GM18517 (cell line): ENCODE measurements at regions not wholly inside any gene's neighbourhood (a gene's known extent, or its start where the extent isn't known, plus 50 kb on each side); places are given as distances from the start of the nearest gene placed in this dataset.
"Not testable (repeated sequence)": the region's sequence is repeated elsewhere in the genome, so short reads cannot be mapped to it uniquely, and the experiment has no call there.

ENCODE experiments used
- ATAC-seq: cut with Tn5 transposase; IDR thresholded peaks from one replicate; pipeline ENCODE4 v1.9.1; 2021; ENCODE audit warnings: mild to moderate bottlenecking, moderate library complexity; ENCODE audit not compliant: unreplicated experiment

DNA sequence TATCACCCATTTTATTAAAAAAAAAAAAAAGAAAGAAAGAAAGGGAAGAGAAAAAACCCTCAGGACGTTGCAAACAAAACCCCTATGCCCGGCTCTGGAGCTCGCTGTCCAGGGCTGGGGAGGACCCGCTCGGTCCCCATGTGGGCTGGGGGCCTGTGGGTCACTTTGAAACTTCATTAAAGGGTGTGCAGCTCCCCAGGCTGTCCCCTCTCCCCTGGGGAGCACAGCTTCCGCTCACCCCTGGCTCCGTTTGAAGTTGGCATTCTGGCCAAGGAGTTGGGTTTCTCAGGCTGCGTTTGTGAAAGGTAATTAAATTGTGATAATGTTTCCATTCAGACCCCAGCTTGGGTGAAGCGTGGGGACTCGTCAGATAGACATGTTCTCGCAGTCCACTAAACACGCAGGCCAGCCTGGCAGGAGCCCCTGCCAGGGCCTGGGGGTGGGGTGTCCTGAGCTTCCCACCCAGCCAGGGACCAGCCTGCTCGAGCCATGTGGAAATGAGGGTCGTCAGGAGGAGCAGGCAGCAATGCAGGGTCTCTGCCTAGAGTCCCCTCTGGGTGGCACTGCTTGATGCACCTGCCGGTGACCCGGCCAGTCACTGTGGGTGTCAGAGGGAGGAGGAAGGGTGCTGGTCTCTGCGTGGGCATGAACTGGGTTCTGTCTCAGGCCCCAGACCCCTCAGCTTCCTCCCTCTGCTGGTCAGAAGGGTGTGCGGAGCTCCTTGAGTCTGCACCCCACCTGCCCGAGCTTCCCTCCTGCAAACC, 166.2 kb downstream of the INHBB start:
- no peak for ATAC-seq

DNA sequence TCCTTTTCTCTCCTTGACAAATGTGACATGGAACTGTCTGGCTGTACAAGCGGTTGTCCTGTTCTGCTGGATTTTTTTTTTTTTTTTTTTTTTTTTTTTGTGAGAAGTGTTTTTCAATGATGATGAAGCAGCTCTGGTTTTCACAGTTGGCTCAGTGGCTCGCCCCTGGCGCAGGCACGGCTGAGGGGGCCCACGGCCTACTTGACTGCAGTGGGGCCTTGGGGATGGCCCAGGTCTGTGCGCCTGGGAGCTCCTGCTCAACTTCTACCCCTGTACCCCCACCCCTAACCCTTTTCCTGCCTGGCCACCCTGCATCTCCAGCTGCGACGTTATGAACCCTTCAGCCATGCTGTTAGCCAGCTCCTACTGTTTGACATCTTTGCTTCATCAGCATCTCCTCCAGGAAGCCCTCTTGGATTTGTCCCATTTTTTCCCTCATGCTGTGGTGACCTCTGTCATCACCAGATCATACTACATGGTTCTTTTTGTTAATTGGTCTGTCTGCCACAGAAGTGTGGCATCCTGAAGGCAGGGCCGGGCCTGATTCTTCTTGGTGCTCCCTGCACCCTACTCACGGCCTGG, 167.9 kb downstream of the INHBB start:
- no peak for ATAC-seq

DNA sequence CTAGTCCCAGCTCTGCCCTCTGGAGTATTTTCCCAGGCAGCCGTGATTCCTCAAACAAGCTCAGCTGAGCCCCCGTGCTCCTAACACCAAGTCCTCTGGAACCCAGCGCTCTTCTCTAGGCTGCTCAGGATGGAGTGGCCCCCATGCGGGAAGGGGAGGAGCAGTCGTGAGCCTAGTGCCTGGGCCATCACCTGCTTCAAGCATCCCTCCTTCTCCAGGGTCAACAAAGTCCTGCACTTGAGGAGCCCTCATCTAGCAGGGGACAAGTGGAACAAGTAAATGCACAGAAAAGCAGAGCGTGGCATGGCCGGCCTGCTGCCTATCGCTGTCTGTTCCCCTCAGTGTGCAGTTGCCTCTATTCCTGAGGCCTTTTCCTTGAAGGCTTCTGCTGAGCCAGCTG, 168.6 kb downstream of the INHBB start:
- ATAC-seq = no peak

DNA sequence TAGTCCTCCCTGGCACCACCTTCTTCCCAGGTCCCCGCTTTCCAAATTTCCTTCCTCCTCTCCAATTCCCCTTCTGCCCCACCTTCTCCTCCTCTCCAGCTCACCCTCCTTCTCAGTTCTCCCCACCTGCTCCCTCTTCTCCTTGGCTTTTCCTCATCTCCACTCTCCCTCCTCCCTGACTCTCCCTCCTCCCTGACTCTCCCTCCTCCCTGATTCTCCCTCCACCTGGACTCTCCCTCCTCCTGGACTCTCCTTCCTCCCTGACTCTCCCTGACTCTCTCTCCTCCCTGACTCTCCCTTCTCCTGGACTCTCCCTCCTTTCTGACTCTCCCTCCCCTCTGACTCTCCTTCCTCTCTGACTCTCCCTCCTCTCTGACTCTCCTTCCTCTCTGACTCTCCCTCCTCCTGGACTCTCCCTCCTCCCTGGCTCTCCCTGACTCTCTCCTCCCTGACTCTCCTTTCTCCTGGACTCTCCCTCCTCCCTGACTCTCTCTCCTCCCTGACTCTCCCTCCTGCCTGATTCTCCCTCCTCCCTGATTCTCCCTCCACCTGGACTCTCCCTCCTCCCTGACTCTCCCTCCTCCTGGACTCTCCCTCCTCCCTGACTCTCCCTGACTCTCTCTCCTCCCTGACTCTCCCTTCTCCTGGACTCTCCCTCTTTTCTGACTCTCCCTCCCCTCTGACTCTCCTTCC, 169.3 kb downstream of the INHBB start:
- ATAC-seq = not testable (repeated sequence)

DNA sequence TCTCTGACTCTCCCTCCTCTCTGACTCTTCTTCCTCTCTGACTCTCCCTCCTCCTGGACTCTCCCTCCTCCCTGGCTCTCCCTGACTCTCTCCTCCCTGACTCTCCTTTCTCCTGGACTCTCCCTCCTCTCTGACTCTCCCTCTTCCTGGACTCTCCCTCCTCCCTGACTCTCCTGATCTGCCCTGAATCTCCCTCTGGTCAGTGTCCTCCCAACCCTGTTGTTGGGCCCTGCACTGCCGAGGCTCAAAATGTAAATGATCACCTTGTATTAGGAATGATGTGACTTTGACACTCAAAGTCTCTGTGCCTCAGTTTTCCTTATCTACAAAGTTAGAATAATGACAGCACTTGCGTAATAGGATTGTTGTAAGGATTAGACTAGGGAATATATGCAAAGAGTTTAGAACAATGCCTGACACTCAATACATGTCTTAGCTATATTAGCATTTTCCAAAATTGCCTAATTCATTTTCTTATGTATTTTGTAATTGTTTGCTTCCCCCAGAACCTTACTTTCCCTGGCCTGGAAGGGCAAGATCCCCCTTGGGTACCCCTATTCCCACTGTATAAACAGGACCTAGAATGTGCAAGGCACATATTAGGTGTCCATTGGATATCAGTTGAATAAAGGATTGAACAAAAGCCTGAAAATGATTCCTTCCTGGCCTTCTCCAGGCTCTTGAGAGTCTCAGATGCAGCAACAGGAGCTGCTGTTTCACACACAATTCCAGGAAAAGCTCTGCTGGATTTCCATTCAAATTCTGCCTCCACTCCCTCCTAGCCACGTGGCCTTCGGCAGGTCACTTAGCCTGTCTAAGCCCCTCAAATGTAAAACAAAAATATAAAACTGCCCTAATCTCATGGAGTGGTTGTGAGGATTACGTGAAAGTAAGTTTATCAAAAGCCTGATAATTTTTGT, 170.1 kb downstream of the INHBB start:
- ATAC-seq = no peak

DNA sequence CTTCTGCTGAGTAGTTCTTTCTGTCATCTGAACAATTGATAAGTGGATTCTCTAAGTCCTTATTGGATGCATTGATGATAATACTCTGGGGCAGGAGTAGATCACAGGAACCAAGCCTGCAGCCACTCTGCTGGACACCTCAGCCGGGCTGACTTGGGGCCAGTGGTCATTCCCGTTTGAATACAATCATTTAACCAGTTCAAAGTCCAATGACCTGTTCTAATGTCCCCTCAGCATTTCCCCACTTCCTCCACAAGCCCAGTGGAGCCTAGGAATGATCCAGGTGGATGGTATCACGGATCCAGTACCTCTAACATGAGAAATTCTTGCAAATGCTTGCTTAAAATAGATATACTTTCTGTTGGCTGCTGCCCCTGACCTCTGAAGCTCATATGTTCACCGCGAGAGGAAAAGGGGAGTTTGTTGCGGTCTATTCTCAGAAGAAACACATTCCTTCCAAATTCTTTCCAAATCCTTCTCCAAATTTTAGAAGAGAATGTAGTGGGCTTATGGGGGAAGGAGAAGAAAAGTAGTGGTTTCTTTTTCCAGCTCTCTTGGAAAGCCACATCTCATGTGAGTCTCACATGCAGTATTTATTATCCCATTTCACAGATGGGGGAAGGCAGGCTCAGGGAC, 170.9 kb downstream of the INHBB start:
- no peak for ATAC-seq

DNA sequence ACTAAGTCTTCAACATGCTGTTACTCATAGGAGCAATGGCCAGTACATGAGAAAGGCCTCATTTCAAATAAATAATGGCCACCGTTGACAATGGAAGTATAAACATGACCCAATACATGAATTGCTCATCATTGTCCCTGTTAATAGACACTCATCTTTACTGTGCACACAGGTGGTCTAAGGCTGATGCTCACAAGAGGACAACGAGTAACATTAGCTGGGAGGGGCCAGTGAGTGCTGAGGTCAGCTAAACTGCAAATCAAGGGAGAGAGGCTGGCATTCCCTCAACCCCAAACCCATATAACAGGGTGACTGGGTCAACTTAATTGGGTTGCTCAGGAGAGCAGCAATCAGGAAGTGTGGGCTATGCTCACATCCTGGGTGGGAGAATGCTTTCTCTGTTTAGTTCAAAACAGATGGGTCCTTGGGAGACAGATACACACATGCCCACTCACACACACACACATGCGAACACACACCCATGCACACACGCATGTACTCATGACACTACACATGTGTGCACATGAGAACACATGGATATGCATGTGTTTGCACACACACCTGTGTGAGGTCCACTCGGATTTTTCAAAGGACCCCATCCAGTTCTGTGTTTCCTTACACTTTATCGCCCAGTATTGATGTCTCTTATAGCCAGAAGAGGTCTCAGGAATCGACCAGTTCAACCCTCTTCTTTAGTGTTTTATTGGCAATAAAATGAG, 172.0 kb downstream of the INHBB start:
- no peak for ATAC-seq

DNA sequence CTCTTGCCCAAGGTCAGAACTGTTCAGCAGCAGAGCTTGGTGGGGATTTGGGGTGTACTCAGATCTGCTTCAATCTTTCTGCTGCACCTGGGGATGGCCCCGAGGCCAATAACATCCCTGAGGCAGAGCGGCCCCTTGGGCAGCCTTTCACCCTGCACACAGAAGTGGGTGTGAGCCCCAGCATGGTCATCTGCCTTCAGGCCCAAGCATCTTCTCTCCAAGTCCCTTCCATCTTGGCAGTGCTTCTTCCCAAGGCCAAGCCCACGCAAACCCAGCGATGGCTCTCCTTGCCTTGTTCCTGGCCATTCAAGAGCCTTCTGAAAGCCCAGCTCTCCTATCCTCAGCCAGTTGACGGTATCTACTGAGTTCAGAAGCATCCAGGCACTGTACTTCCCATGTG, 172.9 kb downstream of the INHBB start:
- ATAC-seq = no peak

DNA sequence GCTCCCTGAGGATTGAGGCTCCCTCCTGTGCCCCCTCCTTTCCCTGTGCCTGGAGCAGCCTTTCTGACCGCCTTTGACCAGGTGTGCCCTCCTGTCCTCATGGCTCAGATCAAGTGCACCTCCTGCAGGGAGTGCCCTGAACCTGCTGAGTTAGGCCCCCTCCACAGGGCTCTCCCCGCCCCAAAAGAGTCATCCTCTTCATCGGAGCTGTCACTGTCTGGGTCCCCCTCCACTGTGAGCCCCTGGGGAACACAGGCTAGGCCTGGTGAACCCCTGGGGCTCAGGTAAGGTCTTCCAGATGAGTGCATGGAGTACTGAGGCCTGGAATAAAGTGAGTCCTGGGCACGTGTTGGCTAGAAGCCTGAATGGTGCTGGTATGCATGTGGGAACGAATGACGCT, 173.5 kb downstream of the INHBB start:
- no peak for ATAC-seq

DNA sequence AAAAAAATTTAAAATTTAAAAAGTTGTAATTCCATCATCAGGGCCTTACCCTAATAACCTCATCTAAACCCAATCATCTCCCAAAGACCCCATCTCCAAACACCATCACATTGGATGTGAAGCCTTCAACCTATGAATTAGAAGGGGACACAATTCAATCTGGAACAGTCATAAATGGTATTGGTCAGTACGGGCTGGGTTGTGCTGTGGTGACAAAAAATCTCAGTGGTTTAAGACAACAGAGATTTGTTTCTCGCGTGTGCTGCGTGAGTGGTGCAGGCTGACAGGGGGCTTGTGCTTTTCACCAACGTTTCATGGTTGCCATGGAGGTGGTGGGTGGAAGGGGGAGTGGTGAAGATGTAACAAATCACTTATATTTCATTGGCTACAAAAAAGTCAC, 174.5 kb downstream of the INHBB start:
- ATAC-seq = no peak

DNA sequence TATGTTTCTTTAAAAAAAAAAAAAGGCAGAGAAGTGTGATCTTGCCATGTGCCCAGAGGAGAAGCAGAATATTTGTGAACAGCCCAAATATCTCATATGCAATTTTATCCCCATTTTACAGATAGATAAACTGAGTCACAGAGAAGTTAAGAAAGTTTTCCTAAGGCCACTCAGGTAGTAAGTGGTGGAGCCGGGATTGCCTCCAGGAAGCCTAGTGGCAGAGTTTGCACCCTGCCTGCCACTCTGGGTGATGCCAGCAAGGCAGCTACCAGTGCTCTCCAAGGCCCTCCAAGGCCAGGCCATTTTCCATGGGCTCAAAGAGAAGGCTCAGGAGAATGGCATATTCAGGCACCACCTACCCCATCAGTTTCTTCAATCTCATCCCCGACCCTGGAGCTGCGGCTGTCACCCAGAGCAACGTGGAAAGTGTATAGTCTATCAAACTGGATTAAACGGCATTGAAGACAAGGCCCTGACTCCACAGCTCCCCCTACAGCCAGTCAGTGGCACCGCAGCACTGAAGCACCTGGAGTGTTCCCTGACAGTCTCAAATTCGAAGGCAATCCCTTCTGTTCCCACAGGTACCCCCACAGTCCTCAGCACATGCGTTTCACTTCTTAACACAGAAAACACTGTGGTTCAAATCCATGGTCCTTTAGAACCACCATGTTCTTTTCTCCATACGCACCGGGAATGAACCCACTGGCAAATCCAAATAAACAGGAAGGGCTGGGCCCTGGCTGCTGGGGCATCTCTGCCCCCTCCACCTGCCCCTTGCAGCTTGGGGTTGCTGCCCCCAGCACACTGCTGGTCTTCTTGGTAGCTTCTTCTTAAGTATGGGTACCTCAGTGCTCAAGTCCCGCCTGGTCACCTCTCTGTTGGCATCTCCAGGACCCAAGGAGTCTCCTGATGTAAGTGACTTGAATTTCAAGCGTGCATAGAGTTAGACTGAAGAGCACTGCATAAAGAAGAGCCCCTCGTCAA, 175.3 kb downstream of the INHBB start:
- ATAC-seq = no peak

DNA sequence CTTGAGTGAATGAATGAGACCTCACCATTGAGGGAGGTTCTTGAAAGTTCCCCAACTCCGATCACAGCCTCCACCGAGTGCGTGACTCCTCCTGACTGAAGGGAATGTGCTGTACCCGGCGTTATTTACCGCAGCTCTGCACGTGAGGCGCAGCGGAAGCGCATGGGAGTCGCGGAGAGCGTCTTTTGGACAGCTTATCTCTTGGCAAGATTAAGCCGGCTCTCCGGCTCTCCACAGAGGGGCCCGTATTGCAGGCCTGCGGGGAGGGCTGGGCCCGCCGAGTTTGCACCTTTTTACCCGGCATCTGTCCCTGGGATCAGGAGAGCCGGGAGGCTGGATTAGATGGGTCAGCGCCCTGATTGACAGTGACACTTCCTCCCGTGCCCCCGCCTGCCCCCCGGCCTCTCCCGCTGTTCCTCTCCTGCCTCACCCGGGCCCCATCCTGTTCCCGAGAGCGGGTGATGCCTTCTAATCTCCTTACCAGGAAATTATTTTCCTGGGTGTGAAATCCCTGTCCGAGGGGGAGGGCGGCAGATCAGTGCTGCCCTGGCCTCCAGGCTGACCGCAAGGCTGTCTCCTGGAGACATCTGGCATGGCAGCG, 176.3 kb downstream of the INHBB start:
- no peak for ATAC-seq

DNA sequence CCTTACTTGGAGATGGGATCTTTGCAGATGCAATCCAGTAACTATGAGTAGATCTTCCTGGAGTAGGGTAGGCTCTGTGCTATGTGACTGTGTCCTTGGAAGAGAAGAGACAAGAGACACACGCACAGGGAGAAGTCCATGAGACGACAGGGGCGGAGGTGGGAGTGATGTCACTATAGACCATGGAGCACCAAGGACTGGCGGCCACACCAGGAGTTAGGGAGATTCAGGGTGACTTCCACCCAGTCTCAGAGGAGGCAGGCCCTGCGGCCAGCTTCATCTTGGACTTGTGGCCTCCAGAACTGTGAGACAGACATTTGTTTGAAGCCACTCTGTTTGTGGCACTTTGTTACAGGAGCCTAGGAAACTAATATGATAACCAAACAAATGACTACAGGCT, 177.8 kb downstream of the INHBB start:
- ATAC-seq = no peak

DNA sequence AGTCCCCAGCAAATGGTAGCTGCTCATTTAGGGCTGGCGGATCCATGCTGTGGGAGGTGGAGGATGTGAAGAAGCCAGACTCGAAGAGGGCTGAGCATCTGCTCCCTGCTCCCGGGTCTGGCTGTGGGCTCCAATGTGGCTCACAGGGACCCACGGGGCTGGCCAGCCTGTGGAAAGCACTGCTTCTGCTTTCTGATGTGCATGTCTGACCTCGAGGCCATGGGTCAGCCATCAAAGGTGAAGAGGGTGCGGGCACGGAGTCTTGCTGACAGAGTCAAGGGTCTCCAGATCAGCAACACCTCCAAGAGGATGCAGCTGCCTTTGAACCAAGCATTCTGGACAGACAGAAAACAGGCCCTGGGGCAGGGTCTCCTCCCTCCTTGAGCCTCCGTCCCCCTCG, 178.2 kb downstream of the INHBB start:
- no peak for ATAC-seq

DNA sequence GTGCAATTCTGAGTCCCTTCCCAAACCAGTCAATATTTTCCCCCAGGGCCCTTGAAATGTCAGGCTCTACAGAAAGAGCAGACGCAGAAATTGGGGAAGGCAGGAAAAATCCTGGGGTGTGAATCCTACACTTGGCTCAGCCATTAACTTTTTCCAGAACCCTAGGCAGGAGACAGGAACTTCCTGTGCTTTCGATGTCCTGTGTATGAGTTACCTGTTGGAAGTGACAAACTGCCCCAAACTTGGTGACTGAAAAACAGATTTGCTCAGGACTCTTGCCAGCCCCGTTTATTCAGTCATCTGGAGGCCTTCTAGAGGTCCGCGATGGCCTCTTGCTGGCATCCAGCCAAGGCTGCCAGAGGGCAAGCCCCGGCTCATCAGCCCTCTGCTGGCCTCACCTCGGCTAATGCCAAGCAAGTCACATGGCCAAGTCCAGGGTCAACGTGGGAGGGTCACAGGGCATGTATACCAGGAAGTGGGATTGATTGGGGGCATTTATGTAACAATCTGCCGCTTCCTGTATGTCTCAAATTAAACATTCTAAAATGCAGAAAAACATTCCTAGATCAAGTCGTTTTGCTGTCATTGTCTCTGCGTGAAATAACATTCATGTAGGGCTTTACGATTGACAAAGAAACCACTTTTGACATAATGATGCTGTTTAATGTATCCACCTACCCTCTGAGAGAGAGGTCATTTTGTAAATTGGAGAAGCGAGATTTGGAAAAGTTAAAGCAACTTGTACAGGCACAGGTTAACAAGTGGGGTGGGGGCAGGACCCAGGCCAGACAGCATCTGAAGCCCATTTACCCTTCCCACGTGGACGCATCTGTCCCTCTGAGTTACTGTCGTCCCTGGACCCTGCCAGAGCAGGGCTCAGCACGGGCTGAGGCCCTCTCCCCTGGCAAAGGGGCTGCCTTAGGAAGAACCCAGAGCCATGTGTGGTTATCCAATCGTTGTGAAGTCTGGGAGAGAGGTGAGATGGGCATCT, 179.4 kb downstream of the INHBB start:
- no peak for ATAC-seq

DNA sequence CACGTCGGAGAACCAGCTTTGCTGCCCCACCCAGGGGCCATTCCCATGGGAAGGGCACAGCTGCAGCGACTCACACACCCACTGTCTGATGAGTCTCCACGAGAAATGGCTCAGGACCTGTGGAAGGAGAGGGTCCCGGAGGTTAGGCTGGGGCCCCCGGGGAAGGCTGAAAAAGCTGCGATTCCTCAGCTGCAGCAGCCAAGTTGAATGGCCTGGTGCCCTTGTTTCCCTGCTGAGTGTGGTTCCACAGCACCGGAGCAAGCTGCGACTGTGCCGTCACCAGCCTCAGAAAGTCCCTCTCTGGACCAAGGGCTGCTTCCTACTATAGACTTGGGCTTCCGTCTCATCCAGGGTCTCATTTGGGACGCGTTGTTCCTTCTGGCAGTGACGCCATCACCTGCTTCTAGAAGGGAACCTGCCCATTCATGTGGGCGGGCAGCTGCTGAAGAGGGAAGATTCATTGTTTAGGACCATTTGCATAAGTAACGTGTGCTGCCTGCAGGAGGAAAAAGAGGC, 180.2 kb downstream of the INHBB start:
- no peak for ATAC-seq
